Keratinocyte (primary cell): ENCODE measurements at regions not wholly inside any gene's neighbourhood (a gene's known extent, or its start where the extent isn't known, plus 50 kb on each side); places are given as distances from the start of the nearest gene placed in this dataset.

Experiments used
- DNase-seq: peaks from one replicate; pipeline ENCODE4 v3.0.0-alpha.2; 2011; ENCODE audit warnings: low read depth, missing footprints, low spot score
- FAIRE-seq: peaks from 2 replicates; lab custom pipeline; 2011; peaks lifted over from hg19 to GRCh38; lab: Jason Lieb, UNC
- H2AFZ ChIP-seq: 2 replicates; pipeline ENCODE4 v1.6.0; 2012; ENCODE audit warnings: low read length, control low read depth, inconsistent platforms; ENCODE audit not compliant: control insufficient read depth
- H3K27ac ChIP-seq: 2 replicates; pipeline ENCODE4 v1.5.1; 2011; ENCODE audit warnings: low read length; ENCODE audit not compliant: control insufficient read depth, insufficient read depth
- H3K27me3 ChIP-seq: 3 replicates; pipeline ENCODE4 v1.6.0; 2011; ENCODE audit warnings: low read length; ENCODE audit not compliant: control insufficient read depth, insufficient read depth; ENCODE audit errors: extremely low read depth
- H3K36me3 ChIP-seq, 2 experiments: 2 replicates in 1 of 2; 3 replicates in 1 of 2; pipeline ENCODE4 v1.5.1; 2011; ENCODE audit warnings: low read length in 2 of 2, mild to moderate bottlenecking in 1 of 2; ENCODE audit not compliant: control insufficient read depth in 2 of 2, insufficient read depth in 2 of 2; ENCODE audit errors: extremely low read depth in 1 of 2
- H3K4me1 ChIP-seq: 3 replicates; pipeline ENCODE4 v1.5.1; 2011; ENCODE audit warnings: low read length; ENCODE audit not compliant: control insufficient read depth, insufficient read depth; ENCODE audit errors: extremely low read depth
- H3K4me2 ChIP-seq: 3 replicates; pipeline ENCODE4 v1.6.0; 2011; ENCODE audit warnings: low read depth, low read length; ENCODE audit not compliant: control insufficient read depth, insufficient read depth; ENCODE audit errors: extremely low read depth
- H3K4me3 ChIP-seq, 3 experiments: fragments of 200-600 bp in 1 of 3; sonication (generic) in 1 of 3; 2 replicates in 2 of 3; 3 replicates in 1 of 3; pipeline ENCODE4 v1.5.1; 2011 to 2016; ENCODE audit warnings: low read length in 3 of 3, mild to moderate bottlenecking in 3 of 3, control low read depth in 2 of 3, inconsistent platforms in 1 of 3, low read depth in 1 of 3, mixed read lengths in 1 of 3, mixed run types in 1 of 3, moderate library complexity in 1 of 3; ENCODE audit not compliant: control insufficient read depth in 2 of 3, insufficient read depth in 2 of 3; ENCODE audit errors: extremely low read depth in 1 of 3
- H3K79me2 ChIP-seq: 2 replicates; pipeline ENCODE4 v1.6.0; 2012; ENCODE audit warnings: low read length; ENCODE audit not compliant: control insufficient read depth, insufficient read depth
- H3K9ac ChIP-seq: 3 replicates; pipeline ENCODE4 v1.6.0; 2011; ENCODE audit warnings: low read length; ENCODE audit not compliant: control insufficient read depth, insufficient read depth; ENCODE audit errors: extremely low read depth
- H3K9me1 ChIP-seq: 3 replicates; pipeline ENCODE4 v1.6.0; 2011; ENCODE audit warnings: low read length; ENCODE audit not compliant: control insufficient read depth, insufficient read depth; ENCODE audit errors: extremely low read depth
- H3K9me3 ChIP-seq: 2 replicates; pipeline ENCODE4 v1.5.1; 2012; ENCODE audit warnings: low read depth, low read length; ENCODE audit not compliant: control insufficient read depth
- H4K20me1 ChIP-seq: 3 replicates; pipeline ENCODE4 v1.6.0; 2011; ENCODE audit warnings: low read length; ENCODE audit not compliant: control insufficient read depth, insufficient read depth; ENCODE audit errors: extremely low read depth
- CTCF ChIP-seq, 3 experiments: IDR thresholded peaks in 1 of 3; conservative IDR thresholded peaks in 1 of 3; optimal IDR thresholded peaks in 1 of 3; 2 replicates in 2 of 3; 3 replicates in 1 of 3; pipeline versions ENCODE3 to v1.5.1; 2011; ENCODE audit warnings: low read length in 3 of 3, mild to moderate bottlenecking in 3 of 3, moderate library complexity in 2 of 3, control low read depth in 1 of 3, inconsistent platforms in 1 of 3; ENCODE audit not compliant: insufficient read depth in 2 of 3; ENCODE audit errors: extremely low read depth in 1 of 3
- EZH2 ChIP-seq: IDR thresholded peaks from one replicate; pipeline ENCODE4 v1.6.1; 2012; ENCODE audit warnings: inconsistent platforms, mild to moderate bottlenecking, low read length, moderate library complexity
- dilution Hi-C: fragments of 300-500 bp; cut with MboI; formaldehyde crosslinking; loops from one replicate; pipeline ENCODE4 v1.7.0; 2020; ENCODE audit warnings: low sequenced_read_pairs; ENCODE audit not compliant: extremely low pct_ligation_motif_present

GRCh38 chr15:93722165-93722564 is 509.2 kb upstream of the MCTP2 start:
- no peaks in the 10 kb centered on the region for H3K36me3 ChIP-seq
- H3K9ac ChIP-seq, result no peak overlapping the region
- no peak for TF ChIP-seq CTCF (optimal IDR thresholded peaks at IDR 0.05 in 1 of 3, IDR thresholded peaks at IDR 0.05 in 1 of 3, conservative IDR thresholded peaks at IDR 0.05 in 1 of 3; ENCODE audit: extremely low read depth in 1 of 3, insufficient read depth in 2 of 3, low read length in 3 of 3)
- no peak overlapping the region for H3K4me3 ChIP-seq
- dilution Hi-C loops, result no loop called here
- DNase-seq (no peak), FAIRE-seq (no peak)
- no peaks in the 10 kb centered on the region for H3K9me1 ChIP-seq
- H3K4me1 ChIP-seq, result no peaks in the 10 kb centered on the region
- H4K20me1 ChIP-seq, result no peaks in the 10 kb centered on the region
- H3K27ac ChIP-seq, result no peak overlapping the region
- H3K79me2 ChIP-seq, result no peaks in the 10 kb centered on the region
- no peaks in the 10 kb centered on the region for H3K27me3 ChIP-seq
- no peak overlapping the region for H3K4me2 ChIP-seq
- no peaks in the 10 kb centered on the region for H3K9me3 ChIP-seq
- H2AFZ ChIP-seq, result no peak overlapping the region

- no peaks in the 10 kb centered on the region for H3K9me3 ChIP-seq
- H3K4me3 ChIP-seq, result no peak overlapping the region
- no peaks in the 10 kb centered on the region for H3K4me1 ChIP-seq
- H3K27me3 ChIP-seq, result no peaks in the 10 kb centered on the region
- no peaks in the 10 kb centered on the region for H3K9me1 ChIP-seq
- no peaks in the 10 kb centered on the region for H3K79me2 ChIP-seq
- no peaks in the 10 kb centered on the region for H3K36me3 ChIP-seq
- no peak overlapping the region for H3K4me2 ChIP-seq
- TF ChIP-seq EZH2 (no peak), CTCF (optimal IDR thresholded peaks at IDR 0.05 in 1 of 3, IDR thresholded peaks at IDR 0.05 in 1 of 3, conservative IDR thresholded peaks at IDR 0.05 in 1 of 3; ENCODE audit: extremely low read depth in 1 of 3, insufficient read depth in 2 of 3, low read length in 3 of 3) (no peak)
- no peak for FAIRE-seq
- no peak overlapping the region for H3K27ac ChIP-seq
- dilution Hi-C loops, result no loop called here
- H3K9ac ChIP-seq, result no peak overlapping the region
- no peaks in the 10 kb centered on the region for H4K20me1 ChIP-seq
- no peak overlapping the region for H2AFZ ChIP-seq
- no peak for DNase-seq
These were observed 510.8 kb upstream of the MCTP2 start for GRCh38 chr15:93720607-93721006.
